HG03571 (cell line): ENCODE measurements at regions not wholly inside any gene's neighbourhood (a gene's known extent, or its start where the extent isn't known, plus 50 kb on each side); places are given as distances from the start of the nearest gene placed in this dataset.
A peak's percentile ranks its signal among the peaks of the same experiment; 100 is the strongest.

ENCODE experiments used
- ATAC-seq: cut with Tn5 transposase; IDR thresholded peaks from one replicate; pipeline ENCODE4 v1.9.1; 2021; ENCODE audit not compliant: unreplicated experiment

DNA sequence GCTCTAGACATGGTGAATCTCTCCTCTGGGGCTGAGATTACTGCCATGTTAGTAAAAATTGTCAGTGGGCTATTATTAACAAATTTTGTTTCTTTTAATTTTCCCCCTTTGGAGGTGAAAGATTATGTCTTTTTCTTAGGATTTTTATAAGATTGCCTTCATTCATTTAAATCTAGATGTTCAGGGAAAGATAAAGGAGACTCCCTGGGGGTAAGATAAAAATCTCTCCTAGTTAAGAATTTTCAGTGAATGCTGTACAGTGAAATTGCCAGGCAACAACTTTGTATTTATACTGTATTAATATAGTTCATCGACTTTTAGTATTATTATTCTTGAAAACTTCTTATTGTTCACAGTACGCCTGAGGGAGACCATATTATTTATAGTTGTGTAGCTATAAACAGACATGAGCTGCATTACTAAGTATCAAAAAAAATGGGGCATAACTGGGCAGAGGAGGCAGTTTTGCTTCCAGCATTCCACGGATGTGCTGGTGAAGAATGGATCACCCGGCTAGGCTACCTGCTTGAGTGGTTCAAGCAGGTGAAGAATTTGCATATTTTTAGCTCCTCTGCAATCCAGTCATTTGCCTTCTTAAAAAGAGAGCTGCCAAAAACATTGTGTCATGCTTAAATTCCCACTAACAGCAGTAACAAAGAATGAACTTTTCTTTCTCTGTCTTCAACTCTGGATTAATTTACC lies 552.1 kb downstream of the DNAJB9 start:
- ATAC-seq, result no peak

DNA sequence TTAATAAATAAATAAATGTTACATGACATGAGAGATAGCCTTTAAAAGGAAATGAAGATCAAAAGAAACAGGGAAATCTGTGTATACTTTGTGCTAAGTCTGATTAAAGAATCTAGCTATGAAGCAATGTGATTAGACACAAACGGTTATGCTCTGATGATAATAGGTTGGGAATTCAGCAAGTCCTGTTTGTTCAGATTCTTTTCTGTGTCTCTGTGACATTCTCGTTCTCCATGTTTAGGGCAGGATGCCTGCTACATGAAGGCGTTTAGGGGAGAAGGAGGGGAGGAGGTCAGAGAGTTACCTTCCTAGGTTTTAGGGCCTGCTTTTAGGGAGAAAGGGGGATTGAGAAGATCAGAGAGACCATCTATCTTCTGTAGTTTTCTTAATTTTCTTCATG lies 555.3 kb downstream of the DNAJB9 start:
- no peak for ATAC-seq

- no peak for ATAC-seq
Measured at GRCh38 chr7:109126404-109127050, 556.9 kb downstream of the DNAJB9 start.

GRCh38 chr7:109127145-109127544 lies 557.5 kb downstream of the DNAJB9 start:
- no peak for ATAC-seq

DNA sequence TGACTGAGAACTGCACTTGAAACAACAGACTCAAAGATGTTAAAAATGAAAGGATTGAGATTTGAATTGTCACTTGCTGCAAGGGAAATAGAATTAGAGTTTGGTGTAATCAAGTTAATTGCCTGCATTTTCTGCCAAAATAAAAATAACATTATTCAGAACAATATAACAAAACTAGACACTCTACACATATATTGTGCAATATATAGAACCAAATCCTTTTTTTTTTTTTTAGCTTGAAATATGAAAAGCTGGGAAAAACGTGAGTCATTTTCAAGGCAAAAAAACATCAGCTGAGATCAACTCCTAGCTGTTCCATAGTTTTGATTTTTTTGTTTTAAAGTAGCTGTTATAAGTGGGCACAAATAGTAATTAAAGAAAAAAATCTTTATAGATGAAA lies 561.5 kb downstream of the DNAJB9 start:
- ATAC-seq, result no peak

DNA sequence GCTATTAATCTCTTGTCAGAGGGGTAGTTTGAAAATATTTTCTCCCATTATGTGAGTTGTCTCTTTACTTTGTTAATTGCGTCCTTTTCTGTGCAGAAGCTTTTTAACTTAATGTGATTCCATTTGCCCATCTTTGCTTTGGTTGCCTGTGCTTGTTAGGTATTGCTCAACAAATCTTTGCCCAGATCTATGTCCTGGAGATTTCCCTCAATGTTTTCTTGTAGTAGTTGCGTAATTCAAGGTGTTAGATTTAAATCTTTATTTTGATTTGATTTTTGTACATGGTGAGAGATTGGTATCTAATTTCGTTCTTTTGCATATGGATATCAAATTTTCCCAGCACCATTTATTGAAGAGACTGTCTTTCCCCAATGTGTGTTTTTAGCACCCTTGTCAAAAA lies 567.2 kb downstream of the DNAJB9 start:
- ATAC-seq, result no peak

DNA sequence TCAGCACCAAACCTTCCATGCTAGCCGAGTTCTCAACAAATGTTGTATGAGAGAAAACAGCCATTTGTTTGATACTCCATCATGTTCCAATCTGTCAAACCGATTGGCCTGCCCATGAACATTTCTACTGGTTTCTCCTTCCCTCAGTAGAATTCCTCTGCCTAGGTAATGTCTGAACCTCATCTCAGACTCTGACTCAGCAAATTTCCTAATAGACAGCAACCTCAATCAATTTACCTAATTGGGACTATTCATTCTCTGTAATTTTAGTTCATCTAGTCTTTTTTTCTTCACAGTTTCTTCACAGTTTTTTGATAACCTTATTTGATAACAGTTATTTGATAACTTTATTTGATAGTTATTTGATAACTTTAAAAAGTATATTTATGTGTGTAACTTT lies 585.1 kb downstream of the DNAJB9 start:
- no peak for ATAC-seq

- ATAC-seq, result no peak
Measured at GRCh38 chr7:109158246-109158645, 588.6 kb downstream of the DNAJB9 start.

DNA sequence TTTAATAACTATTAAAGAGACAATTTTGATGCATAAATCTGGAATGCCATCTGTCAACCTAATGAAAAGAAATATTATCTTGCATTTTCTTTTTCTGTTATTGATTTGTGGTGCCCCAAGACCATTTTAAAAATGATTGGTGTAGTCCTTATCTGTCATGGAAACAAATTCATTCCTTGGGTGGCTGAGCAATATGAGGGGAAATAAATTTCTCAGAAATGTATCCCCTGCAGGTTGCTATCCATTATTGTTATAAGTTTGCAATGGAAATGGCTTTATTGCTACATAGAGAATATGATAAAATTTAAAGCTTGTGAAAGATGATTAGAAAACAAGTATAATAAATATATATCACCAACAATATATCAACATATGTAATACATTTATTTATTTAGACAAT lies 607.0 kb downstream of the DNAJB9 start:
- no peak for ATAC-seq

- ATAC-seq, result no peak
Measured at GRCh38 chr7:109178342-109178741, 608.7 kb downstream of the DNAJB9 start.

- ATAC-seq, result no peak
Measured at GRCh38 chr7:109179601-109180000, 609.9 kb downstream of the DNAJB9 start.

GRCh38 chr7:109190766-109191398 lies 621.2 kb downstream of the DNAJB9 start:
- no peak for ATAC-seq

- ATAC-seq, result no peak
Measured at GRCh38 chr7:109206196-109206595, 636.5 kb downstream of the DNAJB9 start.

DNA sequence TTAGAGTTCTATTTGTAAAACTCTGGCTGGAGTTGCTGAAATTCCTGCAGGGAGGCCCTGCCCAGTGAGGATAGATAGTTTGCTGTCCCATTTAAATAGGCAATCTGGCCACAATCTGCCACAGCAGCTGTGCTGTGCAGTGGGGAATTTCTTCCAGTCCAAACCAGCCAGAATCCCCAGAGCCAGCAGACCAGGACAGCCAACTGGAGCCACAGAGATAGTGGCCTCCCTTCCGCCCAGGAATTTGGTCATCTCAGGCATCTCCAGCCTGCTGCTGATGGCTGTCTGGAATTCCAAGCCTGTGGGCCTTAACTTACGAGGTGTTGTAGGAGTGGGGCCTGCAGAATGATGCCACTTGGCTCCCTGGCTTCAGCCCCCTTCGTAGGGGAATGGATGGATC lies 643.4 kb downstream of the DNAJB9 start:
- no peak for ATAC-seq

- no peak for ATAC-seq
Measured at GRCh38 chr7:109215341-109215740, 645.7 kb downstream of the DNAJB9 start.

- no peak for ATAC-seq
Measured at GRCh38 chr7:109224100-109224499, 654.4 kb downstream of the DNAJB9 start.

DNA sequence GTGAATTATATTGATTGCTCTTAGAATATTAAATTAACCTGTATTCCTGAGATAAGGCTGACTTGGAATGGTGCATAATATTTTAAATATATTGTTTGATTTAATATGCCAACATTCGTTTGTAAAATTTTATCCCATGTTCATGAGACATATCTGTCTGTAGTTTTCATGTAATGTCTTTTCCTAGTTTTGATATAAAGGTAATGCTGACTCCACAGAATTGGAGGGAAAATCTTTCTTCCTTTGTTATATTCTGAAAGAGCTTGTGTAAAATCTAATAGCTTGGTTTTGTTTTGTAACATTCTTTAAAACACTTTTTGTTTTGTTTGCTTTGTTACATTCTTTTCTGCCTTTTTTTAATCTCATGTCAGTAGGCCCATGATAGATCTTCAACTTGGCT lies 657.0 kb downstream of the DNAJB9 start:
- no peak for ATAC-seq

GRCh38 chr7:109235316-109235715 lies 665.6 kb downstream of the DNAJB9 start:
- no peak for ATAC-seq

- ATAC-seq, result no peak
Measured at GRCh38 chr7:109246330-109247077, 676.8 kb downstream of the DNAJB9 start.

DNA sequence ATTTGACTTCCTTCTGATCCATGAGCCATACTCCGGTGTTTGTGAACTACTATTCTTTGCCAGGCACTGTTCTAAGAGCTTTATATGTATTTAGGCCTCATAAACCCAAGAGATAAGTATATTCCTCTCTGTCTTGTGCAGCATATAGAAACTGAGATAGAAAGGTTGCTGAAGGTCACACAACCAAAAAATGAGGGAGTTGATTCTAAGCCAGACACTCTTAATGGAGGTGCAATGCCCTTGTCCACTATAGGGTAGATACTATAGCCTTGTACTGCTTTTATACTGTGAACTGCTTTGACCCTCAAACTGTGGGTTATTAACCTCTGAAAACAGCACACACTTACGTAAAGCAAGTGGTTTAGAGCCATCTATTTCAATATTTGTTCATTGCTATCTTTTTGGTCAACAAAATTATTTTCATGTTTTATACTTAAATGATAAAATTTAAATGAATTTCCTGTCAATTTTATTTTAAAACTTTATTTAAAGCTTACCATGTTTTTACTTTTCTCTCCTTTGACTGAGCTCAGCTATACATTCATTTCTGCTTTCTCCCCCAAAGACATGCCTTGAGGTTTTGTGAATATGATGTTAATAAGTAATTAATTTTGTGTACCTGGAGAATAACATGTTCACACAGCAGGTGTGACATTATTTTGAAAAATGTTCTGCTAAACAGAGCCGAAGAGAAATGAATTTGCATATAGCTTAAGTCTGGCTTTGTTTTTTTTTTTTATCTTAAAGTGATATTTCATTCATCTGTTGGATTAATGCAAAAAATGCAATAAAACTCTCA lies 687.3 kb downstream of the DNAJB9 start:
- no peak for ATAC-seq

GRCh38 chr7:109259151-109259550 lies 689.5 kb downstream of the DNAJB9 start:
- peak; percentile 69 for ATAC-seq
